ENCODE measurements at regions not wholly inside any gene's neighbourhood (a gene's known extent, or its start where the extent isn't known, plus 50 kb on each side); places are given as distances from the start of the nearest gene placed in this dataset.

- DNase-seq = no peak
- ChIA-PET CTCF (no interaction called here), POLR2A (no interaction called here)
- ATAC-seq (ENCODE audit: low read depth) = no peak
- H3K4me3 Mint-ChIP-seq = no peak overlapping the region
- H3K9me3 Mint-ChIP-seq = no peaks in the 10 kb centered on the region
- intact Hi-C loops (cut with micrococcal nuclease) = no loop called here
- no peaks in the 10 kb centered on the region for H3K4me1 Mint-ChIP-seq
- H3K36me3 Mint-ChIP-seq (ENCODE audit: low read depth) = no peaks in the 10 kb centered on the region
- no peak for TF ChIP-seq CTCF (IDR thresholded peaks at IDR 0.05)
- no peaks in the 10 kb centered on the region for H3K27me3 Mint-ChIP-seq
- no peak overlapping the region for H3K27ac Mint-ChIP-seq
Measured at GRCh38 chr4:71287305-71287704, 51.5 kb upstream of the SLC4A4 start.

GRCh38 chr4:71288875-71289274, 49.9 kb upstream of the SLC4A4 start:
- no peak for ATAC-seq (ENCODE audit: low read depth)
- no peak overlapping the region for H3K4me3 Mint-ChIP-seq
- H3K27me3 Mint-ChIP-seq = peaks cover 1% of the 10 kb centered on the region
- ChIA-PET CTCF (no interaction called here), POLR2A (no interaction called here)
- H3K9me3 Mint-ChIP-seq = no peaks in the 10 kb centered on the region
- H3K36me3 Mint-ChIP-seq (ENCODE audit: low read depth) = no peaks in the 10 kb centered on the region
- TF ChIP-seq CTCF (IDR thresholded peaks at IDR 0.05) = no peak
- no peak overlapping the region for H3K27ac Mint-ChIP-seq
- DNase-seq = no peak
- intact Hi-C loops (cut with micrococcal nuclease) = no loop called here
- H3K4me1 Mint-ChIP-seq = no peaks in the 10 kb centered on the region
